ENCODE measurements at regions not wholly inside any gene's neighbourhood (a gene's known extent, or its start where the extent isn't known, plus 50 kb on each side); places are given as distances from the start of the nearest gene placed in this dataset.

DNA sequence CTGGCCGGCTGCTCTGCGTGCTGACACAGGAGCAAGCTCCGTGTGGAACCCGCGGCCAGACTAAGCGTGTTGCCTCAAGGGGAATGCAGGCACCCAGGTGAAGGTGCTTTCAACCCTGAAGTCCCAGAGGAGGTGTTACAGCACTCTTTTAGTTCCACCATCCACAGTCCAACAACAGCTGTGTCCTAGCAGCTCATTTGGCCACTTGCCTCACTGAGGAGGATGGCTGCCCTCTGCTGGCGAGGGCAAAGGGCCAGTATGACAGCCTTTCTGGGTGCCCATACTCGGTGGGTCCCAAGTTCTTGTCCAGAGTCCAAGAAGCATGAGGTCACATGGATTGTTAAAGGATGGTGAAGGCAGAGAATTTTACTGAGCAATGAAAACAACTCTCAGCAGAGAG lies 87.8 kb downstream of the C3orf85 start:
- no peak for TF ChIP-seq EZH2 (IDR thresholded peaks at IDR 0.05; ENCODE audit: low read length)
- TF ChIP-seq, protein P1, sequence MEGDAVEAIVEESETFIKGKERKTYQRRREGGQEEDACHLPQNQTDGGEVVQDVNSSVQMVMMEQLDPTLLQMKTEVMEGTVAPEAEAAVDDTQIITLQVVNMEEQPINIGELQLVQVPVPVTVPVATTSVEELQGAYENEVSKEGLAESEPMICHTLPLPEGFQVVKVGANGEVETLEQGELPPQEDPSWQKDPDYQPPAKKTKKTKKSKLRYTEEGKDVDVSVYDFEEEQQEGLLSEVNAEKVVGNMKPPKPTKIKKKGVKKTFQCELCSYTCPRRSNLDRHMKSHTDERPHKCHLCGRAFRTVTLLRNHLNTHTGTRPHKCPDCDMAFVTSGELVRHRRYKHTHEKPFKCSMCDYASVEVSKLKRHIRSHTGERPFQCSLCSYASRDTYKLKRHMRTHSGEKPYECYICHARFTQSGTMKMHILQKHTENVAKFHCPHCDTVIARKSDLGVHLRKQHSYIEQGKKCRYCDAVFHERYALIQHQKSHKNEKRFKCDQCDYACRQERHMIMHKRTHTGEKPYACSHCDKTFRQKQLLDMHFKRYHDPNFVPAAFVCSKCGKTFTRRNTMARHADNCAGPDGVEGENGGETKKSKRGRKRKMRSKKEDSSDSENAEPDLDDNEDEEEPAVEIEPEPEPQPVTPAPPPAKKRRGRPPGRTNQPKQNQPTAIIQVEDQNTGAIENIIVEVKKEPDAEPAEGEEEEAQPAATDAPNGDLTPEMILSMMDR (optimal IDR thresholded peaks at IDR 0.05 in 1 of 3, IDR thresholded peaks at IDR 0.05 in 1 of 3, conservative IDR thresholded peaks at IDR 0.05 in 1 of 3; ENCODE audit: extremely low read depth in 1 of 3, insufficient read depth in 2 of 3, low read length in 3 of 3) = peak in 1 of 3 experiments; percentile 17

Data from keratinocyte (primary cell).